Colon (tissue), 2 donors: ENCODE measurements at regions not wholly inside any gene's neighbourhood (a gene's known extent, or its start where the extent isn't known, plus 50 kb on each side); places are given as distances from the start of the nearest gene placed in this dataset.

Source experiments
- FAIRE-seq: peaks from 2 replicates; lab custom pipeline; 2012; peaks lifted over from hg19 to GRCh38; lab: Jason Lieb, UNC
- donor health status: control.
- donor health status: control.

- FAIRE-seq, result no peak
Observed at GRCh38 chr15:95290176-95290974, 1040.1 kb upstream of the NR2F2 start.

DNA sequence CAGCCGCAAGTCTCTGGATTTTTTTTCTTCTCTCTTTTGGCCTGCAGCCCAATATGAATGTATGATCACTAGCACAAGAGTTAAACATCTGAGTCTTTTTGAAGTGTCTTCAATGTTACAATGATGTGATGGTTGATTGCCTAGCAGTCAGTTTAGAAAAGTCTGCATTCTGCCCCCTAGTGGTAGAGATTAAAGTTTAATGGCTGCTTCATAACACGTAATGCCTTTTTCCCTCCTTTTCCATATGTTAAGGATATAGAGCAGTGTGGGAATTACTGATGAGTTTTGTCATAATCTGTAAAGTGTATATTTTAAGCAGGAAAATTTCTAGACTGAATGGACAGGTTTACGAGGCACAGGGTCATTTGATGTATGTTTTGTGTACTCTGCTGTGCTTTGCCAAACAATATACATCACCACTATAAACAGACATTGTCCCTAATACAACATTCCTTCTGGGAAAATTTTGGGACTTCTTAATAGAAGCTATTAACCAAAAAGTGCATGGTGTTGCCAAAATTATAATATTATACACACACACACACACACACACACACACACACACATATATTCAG lies 1038.5 kb upstream of the NR2F2 start:
- FAIRE-seq, result no peak

DNA sequence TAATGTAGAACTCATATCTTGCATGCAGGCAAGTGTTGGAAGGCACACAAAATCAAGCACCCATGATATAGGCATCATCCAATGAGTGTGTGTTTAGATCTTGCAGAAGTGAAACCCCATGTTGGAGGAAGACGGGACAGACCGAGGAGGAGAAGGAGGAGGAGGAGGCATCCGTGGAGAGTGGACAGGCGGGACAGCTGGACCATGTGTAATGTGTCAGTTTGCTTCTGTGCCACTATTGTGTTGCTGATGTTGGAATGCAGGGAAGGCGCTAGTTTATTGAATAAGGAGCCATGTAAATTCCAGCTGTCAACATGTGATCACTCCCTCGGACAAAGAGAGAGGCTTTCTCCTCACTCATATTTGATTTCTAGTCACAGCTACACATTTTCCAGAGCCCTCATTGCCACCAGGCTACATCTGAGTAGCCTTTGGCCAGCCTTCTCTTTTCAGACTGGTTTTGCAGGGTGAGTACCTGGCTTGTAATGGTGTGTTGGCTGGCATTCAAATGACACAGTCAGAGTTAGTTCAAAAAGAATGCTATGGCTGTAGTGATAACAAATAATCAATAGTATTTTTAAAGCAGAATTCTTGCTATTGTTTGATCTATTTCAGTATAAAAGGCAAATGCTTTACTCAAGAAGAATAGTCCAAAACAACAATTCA lies 1037.6 kb upstream of the NR2F2 start:
- FAIRE-seq, result no peak

- FAIRE-seq, result no peak
Observed at GRCh38 chr15:95293456-95294031, 1037.0 kb upstream of the NR2F2 start.

- FAIRE-seq, result no peak
Observed at GRCh38 chr15:95295363-95295762, 1035.1 kb upstream of the NR2F2 start.

- no peak for FAIRE-seq
Observed at GRCh38 chr15:95295896-95296625, 1034.4 kb upstream of the NR2F2 start.

DNA sequence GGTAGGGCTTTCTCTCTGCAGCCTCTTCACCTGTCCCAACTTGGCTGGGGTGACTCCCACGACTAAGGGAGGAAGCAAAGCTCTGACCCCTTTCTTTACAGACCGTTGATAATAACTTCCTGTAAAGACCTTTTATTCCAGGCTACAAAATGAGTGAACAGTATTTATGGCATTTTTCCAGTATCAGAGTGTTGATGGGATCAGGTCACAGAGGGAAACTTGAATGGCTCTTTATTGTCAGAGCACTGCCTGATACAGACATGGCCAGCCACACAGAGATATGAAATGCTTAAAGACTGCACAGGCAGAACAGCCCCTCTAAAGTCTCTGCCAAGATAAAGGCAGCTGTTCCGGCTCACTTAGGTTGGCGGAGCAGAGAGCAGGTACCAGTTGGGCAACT lies 1033.9 kb upstream of the NR2F2 start:
- FAIRE-seq, result no peak

DNA sequence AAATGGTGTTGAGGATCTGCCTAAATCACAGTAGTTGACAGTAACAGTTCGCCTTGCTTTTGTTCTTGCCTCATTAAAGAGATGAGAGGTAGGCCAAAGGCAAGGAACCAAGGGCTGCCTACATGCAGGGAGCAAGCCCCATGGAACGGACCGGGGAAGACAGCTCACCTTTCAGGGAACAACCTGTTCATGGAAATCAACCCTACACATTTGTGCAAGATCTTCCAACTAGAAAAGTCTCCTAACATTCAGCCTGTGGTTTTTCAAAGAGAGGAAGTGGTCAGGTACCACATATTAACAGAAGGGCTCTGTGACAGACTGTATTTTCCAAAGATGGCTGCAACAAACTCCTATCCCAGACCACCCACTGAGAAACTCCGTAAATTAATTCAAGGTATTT lies 1031.8 kb upstream of the NR2F2 start:
- FAIRE-seq, result no peak

- FAIRE-seq, result no peak
Observed at GRCh38 chr15:95300958-95301357, 1029.5 kb upstream of the NR2F2 start.

DNA sequence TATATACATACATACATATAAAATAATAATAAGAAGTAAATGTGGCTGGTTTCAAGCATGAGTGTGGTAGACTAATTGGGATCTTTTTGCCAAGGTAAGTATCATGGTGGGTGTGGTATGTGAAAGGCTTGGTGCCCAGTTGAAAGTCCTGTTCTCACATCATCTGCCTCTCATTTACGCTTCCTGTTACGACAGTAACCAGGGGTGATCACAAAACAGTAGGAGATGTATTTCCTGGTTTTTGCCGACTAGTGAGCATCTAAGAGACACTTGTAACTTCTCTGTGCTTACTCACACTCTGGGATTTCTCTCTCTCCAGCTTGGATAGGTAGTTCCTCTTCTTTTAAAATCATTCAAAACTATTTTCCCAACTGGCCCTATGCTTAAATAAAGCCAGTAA lies 1028.3 kb upstream of the NR2F2 start:
- FAIRE-seq, result no peak

GRCh38 chr15:95302809-95303208 lies 1027.7 kb upstream of the NR2F2 start:
- no peak for FAIRE-seq

DNA sequence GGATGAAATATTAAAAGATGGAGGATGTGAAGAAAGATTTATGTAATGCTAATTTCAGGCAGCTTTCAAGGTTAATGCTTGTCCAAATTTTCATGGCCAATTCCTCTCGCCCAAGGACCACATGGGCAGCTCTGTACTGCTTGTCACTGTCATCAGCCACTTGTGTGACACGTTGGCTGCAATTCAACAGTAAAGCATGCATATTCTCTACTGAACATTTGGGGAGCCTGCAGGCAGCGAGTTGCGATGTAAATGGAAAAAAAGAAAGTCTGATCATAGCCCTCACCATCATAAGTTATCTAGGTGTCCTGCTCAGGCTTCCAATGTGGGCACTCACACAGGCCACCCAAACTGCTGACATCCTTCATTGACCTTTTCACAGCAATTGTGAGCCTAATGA lies 1026.8 kb upstream of the NR2F2 start:
- no peak for FAIRE-seq

DNA sequence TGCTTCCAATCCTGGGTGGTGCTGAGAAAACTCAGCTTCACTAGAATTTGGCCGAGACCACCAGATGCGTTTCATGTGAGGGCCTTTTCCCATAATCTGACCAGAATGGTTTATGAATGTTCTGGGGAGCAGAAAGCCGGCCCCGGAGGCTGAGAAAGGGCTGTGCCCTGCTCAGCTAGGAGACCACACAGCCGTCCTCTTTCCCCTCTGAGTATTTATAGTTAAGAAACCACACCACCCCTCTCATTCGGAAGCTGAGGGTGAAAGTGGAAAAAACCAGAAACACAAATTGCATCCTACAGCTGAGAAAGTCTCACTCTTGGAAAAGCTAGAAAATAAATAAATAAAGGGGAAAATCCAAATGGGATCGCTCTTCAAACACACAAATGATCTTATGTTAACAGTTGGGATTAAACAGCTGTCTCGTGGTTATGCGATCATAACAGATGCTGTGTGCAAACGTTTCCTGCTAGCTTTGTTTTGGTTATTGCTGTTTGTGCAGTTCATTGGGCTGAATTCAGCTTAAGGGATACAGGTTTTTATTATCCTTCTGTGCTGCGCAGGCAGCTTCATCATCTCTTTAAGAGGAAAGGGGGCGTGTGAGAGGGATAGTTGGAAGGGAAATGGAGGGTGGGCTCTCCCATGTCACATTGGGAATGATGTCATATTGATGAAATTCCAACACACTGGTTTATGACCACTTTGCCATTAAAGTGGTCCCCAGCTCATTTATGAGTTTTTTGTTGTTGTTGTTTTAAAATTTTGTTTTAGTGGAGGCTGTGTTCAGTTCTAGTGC lies 1026.2 kb upstream of the NR2F2 start:
- FAIRE-seq, result no peak

GRCh38 chr15:95304947-95305400 lies 1025.5 kb upstream of the NR2F2 start:
- no peak for FAIRE-seq

- FAIRE-seq, result no peak
Observed at GRCh38 chr15:95307115-95307514, 1023.4 kb upstream of the NR2F2 start.

GRCh38 chr15:95319242-95319641 lies 1011.3 kb upstream of the NR2F2 start:
- no peak for FAIRE-seq

- no peak for FAIRE-seq
Observed at GRCh38 chr15:95323796-95324195, 1006.7 kb upstream of the NR2F2 start.

DNA sequence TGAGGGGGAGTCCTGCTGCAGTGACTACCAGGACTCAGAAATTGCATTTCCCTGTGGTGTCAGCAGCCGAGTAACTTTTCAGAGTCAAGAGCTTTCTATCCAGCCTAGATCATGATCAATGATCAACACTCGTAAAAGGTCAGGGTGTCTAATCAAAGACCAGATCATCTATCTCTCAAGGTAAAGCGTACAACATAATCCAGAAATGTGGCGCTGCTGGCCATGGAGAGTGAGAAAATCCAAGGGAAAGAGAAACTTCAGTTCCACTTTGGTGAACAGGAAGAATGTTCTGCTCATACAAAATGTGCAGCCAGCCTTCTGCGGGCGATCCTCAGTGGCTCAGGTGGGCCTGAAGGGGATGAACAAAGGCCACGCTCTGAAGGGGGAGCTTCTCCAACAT lies 1005.8 kb upstream of the NR2F2 start:
- FAIRE-seq, result no peak

- no peak for FAIRE-seq
Observed at GRCh38 chr15:95325763-95326404, 1004.6 kb upstream of the NR2F2 start.

- no peak for FAIRE-seq
Observed at GRCh38 chr15:95326431-95327182, 1003.9 kb upstream of the NR2F2 start.
